ENCODE measurements at regions not wholly inside any gene's neighbourhood (a gene's known extent, or its start where the extent isn't known, plus 50 kb on each side); places are given as distances from the start of the nearest gene placed in this dataset.

DNA sequence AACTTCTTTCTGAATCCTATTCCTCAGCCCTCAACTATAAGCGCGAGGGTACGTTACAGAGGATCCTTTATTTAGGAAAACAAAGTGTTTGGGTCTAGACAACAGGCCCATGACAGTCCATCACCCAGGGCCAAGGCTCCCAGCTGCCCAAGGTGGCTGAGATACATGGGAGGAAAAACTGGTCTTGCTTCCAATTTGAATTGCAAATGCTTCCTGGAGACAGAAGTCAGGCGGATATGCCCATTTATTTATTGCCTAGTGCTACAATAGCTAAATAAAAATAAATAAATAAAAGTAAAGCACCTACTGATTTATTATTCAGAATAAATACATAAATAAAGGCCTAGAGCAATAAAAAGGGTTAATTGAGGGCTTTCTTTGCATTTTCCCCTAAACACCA lies 248.7 kb downstream of the DHX15 start:
- DNase-seq: no peak
- Mint-ChIP-seq H3K4me1 (no peaks in the 10 kb centered on the region), H3K27me3 (ENCODE audit: low read depth in 3 of 3) (no peaks in the 10 kb centered on the region), H3K9me3 (peaks cover 0 to 3% (median 2%) of the 10 kb centered on the region in 7 donors), H3K27ac (no peak overlapping the region), H3K4me3 (no peak overlapping the region), H3K36me3 (no peaks in the 10 kb centered on the region)
- no peaks in the 10 kb centered on the region for H3K27me3 ChIP-seq (ENCODE audit: control insufficient read depth in 2 of 2, insufficient read depth in 2 of 2, low read length in 2 of 2)
- no peak overlapping the region for H3K27ac ChIP-seq (ENCODE audit: low read depth in 1 of 2, low read length in 2 of 2)
- intact Hi-C loops (cut with micrococcal nuclease): no loop called here
- WGBS (ENCODE audit: insufficient coverage): no CpG with 5 or more reads among the region's 4 CpGs
- H2AFZ ChIP-seq (ENCODE audit: insufficient read depth, low read depth, low read length, poor library complexity, severe bottlenecking): no peak overlapping the region
- no peaks in the 10 kb centered on the region for H3K4me1 ChIP-seq (ENCODE audit: control insufficient read depth in 1 of 2, insufficient read depth in 2 of 2, low read length in 2 of 2)
- H4K20me1 ChIP-seq (ENCODE audit: insufficient read depth, low read length): no peaks in the 10 kb centered on the region
- no peak overlapping the region for H3K4me2 ChIP-seq (replicated peaks; ENCODE audit: extremely low read depth, low read length, poor library complexity, severe bottlenecking)
- no peaks in the 10 kb centered on the region for H3K79me2 ChIP-seq (ENCODE audit: insufficient read depth, low read length)
- no peak overlapping the region for H3K4me3 ChIP-seq (replicated peaks in 1 of 3; ENCODE audit: low read depth in 2 of 3, low read length in 3 of 3)
- H3K36me3 ChIP-seq (replicated peaks in 1 of 2; ENCODE audit: control insufficient read depth in 1 of 2, insufficient read depth in 2 of 2, low read length in 2 of 2): no peaks in the 10 kb centered on the region
- no peak overlapping the region for H3K9ac ChIP-seq (ENCODE audit: insufficient read depth, low read length, poor library complexity, severe bottlenecking)
- H3K9me3 ChIP-seq (replicated peaks in 1 of 2; ENCODE audit: control insufficient read depth in 1 of 2, insufficient read depth in 1 of 2, low read length in 2 of 2): no peaks in the 10 kb centered on the region
- TF ChIP-seq, protein P1, sequence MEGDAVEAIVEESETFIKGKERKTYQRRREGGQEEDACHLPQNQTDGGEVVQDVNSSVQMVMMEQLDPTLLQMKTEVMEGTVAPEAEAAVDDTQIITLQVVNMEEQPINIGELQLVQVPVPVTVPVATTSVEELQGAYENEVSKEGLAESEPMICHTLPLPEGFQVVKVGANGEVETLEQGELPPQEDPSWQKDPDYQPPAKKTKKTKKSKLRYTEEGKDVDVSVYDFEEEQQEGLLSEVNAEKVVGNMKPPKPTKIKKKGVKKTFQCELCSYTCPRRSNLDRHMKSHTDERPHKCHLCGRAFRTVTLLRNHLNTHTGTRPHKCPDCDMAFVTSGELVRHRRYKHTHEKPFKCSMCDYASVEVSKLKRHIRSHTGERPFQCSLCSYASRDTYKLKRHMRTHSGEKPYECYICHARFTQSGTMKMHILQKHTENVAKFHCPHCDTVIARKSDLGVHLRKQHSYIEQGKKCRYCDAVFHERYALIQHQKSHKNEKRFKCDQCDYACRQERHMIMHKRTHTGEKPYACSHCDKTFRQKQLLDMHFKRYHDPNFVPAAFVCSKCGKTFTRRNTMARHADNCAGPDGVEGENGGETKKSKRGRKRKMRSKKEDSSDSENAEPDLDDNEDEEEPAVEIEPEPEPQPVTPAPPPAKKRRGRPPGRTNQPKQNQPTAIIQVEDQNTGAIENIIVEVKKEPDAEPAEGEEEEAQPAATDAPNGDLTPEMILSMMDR (IDR thresholded peaks at IDR 0.05): no peak

DNA sequence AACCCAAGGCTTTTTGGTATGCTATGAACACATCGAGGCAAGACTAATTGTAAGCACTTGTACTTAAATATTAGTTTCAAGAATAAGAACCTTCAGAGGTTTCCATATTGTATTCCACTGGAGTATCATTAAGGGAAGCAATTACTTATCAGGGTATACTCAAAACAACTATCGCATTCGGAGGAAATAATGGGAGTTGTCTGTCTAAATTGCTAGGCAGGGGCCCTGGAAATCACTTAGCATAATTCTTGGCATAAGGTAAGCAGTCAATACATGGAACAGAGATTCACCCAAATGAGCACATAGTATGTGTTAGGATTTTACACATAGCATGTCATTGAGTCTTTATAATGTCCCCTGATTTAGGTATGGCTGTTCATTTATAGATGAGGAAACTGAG lies 249.4 kb downstream of the DHX15 start:
- no peak for DNase-seq
- 100% methylated on average over 2 of the region's 3 CpGs for WGBS (ENCODE audit: insufficient coverage)
- no peaks in the 10 kb centered on the region for H3K27me3 Mint-ChIP-seq (ENCODE audit: low read depth in 3 of 3)
- no peaks in the 10 kb centered on the region for H3K36me3 Mint-ChIP-seq
- no peaks in the 10 kb centered on the region for H3K79me2 ChIP-seq (ENCODE audit: insufficient read depth, low read length)
- no peak overlapping the region for H3K27ac ChIP-seq (ENCODE audit: low read depth in 1 of 2, low read length in 2 of 2)
- intact Hi-C loops (cut with micrococcal nuclease): no loop called here
- no peaks in the 10 kb centered on the region for H4K20me1 ChIP-seq (ENCODE audit: insufficient read depth, low read length)
- TF ChIP-seq, protein P1 (IDR thresholded peaks at IDR 0.05): no peak
- no peaks in the 10 kb centered on the region for H3K4me1 Mint-ChIP-seq
- H2AFZ ChIP-seq (ENCODE audit: insufficient read depth, low read depth, low read length, poor library complexity, severe bottlenecking): no peak overlapping the region
- H3K27ac Mint-ChIP-seq: no peak overlapping the region
- no peaks in the 10 kb centered on the region for H3K27me3 ChIP-seq (ENCODE audit: control insufficient read depth in 2 of 2, insufficient read depth in 2 of 2, low read length in 2 of 2)
- no peaks in the 10 kb centered on the region for H3K4me1 ChIP-seq (ENCODE audit: control insufficient read depth in 1 of 2, insufficient read depth in 2 of 2, low read length in 2 of 2)
- H3K4me3 Mint-ChIP-seq: no peak overlapping the region
- no peaks in the 10 kb centered on the region for H3K9me3 ChIP-seq (replicated peaks in 1 of 2; ENCODE audit: control insufficient read depth in 1 of 2, insufficient read depth in 1 of 2, low read length in 2 of 2)
- no peak overlapping the region for H3K4me3 ChIP-seq (replicated peaks in 1 of 3; ENCODE audit: low read depth in 2 of 3, low read length in 3 of 3)
- H3K36me3 ChIP-seq (replicated peaks in 1 of 2; ENCODE audit: control insufficient read depth in 1 of 2, insufficient read depth in 2 of 2, low read length in 2 of 2): no peaks in the 10 kb centered on the region
- H3K9ac ChIP-seq (ENCODE audit: insufficient read depth, low read length, poor library complexity, severe bottlenecking): no peak overlapping the region
- H3K9me3 Mint-ChIP-seq: peaks cover 0 to 3% (median 2%) of the 10 kb centered on the region in 7 donors
- H3K4me2 ChIP-seq (replicated peaks; ENCODE audit: extremely low read depth, low read length, poor library complexity, severe bottlenecking): no peak overlapping the region

Measured in CD14-positive monocyte (primary cell).